HG03025 (cell line): ENCODE measurements at regions not wholly inside any gene's neighbourhood (a gene's known extent, or its start where the extent isn't known, plus 50 kb on each side); places are given as distances from the start of the nearest gene placed in this dataset.
"Not testable (repeated sequence)": the region's sequence is repeated elsewhere in the genome, so short reads cannot be mapped to it uniquely, and the experiment has no call there.

Experiments
- ATAC-seq: cut with Tn5 transposase; IDR thresholded peaks from one replicate; pipeline ENCODE4 v1.9.1; 2021; ENCODE audit warnings: mild to moderate bottlenecking, moderate library complexity; ENCODE audit not compliant: unreplicated experiment, low FRiP score

GRCh38 chrX:115357326-115358120, 68.0 kb downstream of the LUZP4 start:
- ATAC-seq: no peak

GRCh38 chrX:115359508-115359907, 70.0 kb downstream of the LUZP4 start:
- ATAC-seq: not testable (repeated sequence)

GRCh38 chrX:115360220-115360781, 70.8 kb downstream of the LUZP4 start:
- no peak for ATAC-seq

GRCh38 chrX:115362334-115363095, 73.0 kb downstream of the LUZP4 start:
- no peak for ATAC-seq

- no peak for ATAC-seq
Measured at GRCh38 chrX:115363372-115363771, 73.9 kb downstream of the LUZP4 start.

GRCh38 chrX:115363897-115364296, 74.4 kb downstream of the LUZP4 start:
- ATAC-seq: no peak

- ATAC-seq: no peak
Measured at GRCh38 chrX:115364670-115365069, 75.2 kb downstream of the LUZP4 start.

- no peak for ATAC-seq
Measured at GRCh38 chrX:115366535-115366934, 77.0 kb downstream of the LUZP4 start.

GRCh38 chrX:115367455-115367854, 77.9 kb downstream of the LUZP4 start:
- no peak for ATAC-seq

- no peak for ATAC-seq
Measured at GRCh38 chrX:115367951-115368350, 78.4 kb downstream of the LUZP4 start.

- ATAC-seq: no peak
Measured at GRCh38 chrX:115368876-115369275, 79.4 kb downstream of the LUZP4 start.

GRCh38 chrX:115372152-115372551, 82.6 kb downstream of the LUZP4 start:
- no peak for ATAC-seq

- ATAC-seq: no peak
Measured at GRCh38 chrX:115373308-115373707, 83.8 kb downstream of the LUZP4 start.

- ATAC-seq: no peak
Measured at GRCh38 chrX:115378471-115378870, 89.0 kb downstream of the LUZP4 start.

- ATAC-seq: no peak
Measured at GRCh38 chrX:115387327-115387726, 97.8 kb downstream of the LUZP4 start.

- no peak for ATAC-seq
Measured at GRCh38 chrX:115388879-115389278, 99.4 kb downstream of the LUZP4 start.

GRCh38 chrX:115390078-115390477, 100.6 kb downstream of the LUZP4 start:
- ATAC-seq: no peak

GRCh38 chrX:115392031-115392430, 102.5 kb downstream of the LUZP4 start:
- no peak for ATAC-seq

GRCh38 chrX:115392871-115393270, 103.4 kb downstream of the LUZP4 start:
- no peak for ATAC-seq

GRCh38 chrX:115393271-115393670, 103.8 kb downstream of the LUZP4 start:
- no peak for ATAC-seq

- ATAC-seq: not testable (repeated sequence)
Measured at GRCh38 chrX:115394806-115395205, 105.3 kb downstream of the LUZP4 start.
